ENCODE measurements at regions not wholly inside any gene's neighbourhood (a gene's known extent, or its start where the extent isn't known, plus 50 kb on each side); places are given as distances from the start of the nearest gene placed in this dataset.

GRCh38 chr14:37824939-37825712 is 229.7 kb downstream of the TTC6 start:
- intact Hi-C loops (cut with micrococcal nuclease; ENCODE audit: unreplicated experiment) (no loop called here), in situ Hi-C loops (cut with HindIII; ENCODE audit: low pct_unique_long_range_greater_than_20kb, low sequenced_read_pairs) (no loop called here)
- Histone ChIP-seq H3K36me3 (ENCODE audit: control insufficient read depth, insufficient read depth, low read length) (no peaks in the 10 kb centered on the region), H3K27me3 (ENCODE audit: control insufficient read depth, insufficient read depth, low read length) (no peaks in the 10 kb centered on the region), H3K27ac (ENCODE audit: low read length) (no peak overlapping the region), H3K9me3 (ENCODE audit: control insufficient read depth, insufficient read depth, low read depth, low read length) (no peaks in the 10 kb centered on the region), H3K4me1 (ENCODE audit: control insufficient read depth, insufficient read depth, low read length) (no peaks in the 10 kb centered on the region), H3K4me3 (ENCODE audit: low read depth in 2 of 2, low read length in 2 of 2) (no peak overlapping the region)
- no TSS peak for BruUV-seq (replicated peaks)
- CTCF ChIA-PET = no interaction called here
- POLR2A ChIA-PET = no interaction called here
- DNase-seq (ENCODE audit: low read depth, low spot score) = no peak
- ATAC-seq = no peak
- TF ChIP-seq, protein P1, sequence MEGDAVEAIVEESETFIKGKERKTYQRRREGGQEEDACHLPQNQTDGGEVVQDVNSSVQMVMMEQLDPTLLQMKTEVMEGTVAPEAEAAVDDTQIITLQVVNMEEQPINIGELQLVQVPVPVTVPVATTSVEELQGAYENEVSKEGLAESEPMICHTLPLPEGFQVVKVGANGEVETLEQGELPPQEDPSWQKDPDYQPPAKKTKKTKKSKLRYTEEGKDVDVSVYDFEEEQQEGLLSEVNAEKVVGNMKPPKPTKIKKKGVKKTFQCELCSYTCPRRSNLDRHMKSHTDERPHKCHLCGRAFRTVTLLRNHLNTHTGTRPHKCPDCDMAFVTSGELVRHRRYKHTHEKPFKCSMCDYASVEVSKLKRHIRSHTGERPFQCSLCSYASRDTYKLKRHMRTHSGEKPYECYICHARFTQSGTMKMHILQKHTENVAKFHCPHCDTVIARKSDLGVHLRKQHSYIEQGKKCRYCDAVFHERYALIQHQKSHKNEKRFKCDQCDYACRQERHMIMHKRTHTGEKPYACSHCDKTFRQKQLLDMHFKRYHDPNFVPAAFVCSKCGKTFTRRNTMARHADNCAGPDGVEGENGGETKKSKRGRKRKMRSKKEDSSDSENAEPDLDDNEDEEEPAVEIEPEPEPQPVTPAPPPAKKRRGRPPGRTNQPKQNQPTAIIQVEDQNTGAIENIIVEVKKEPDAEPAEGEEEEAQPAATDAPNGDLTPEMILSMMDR (IDR thresholded peaks at IDR 0.05) = no peak
- no peak for TF ChIP-seq POLR2AphosphoS5 (IDR thresholded peaks at IDR 0.05; ENCODE audit: low read depth, low read length)
- TF ChIP-seq TCF7L2 (IDR thresholded peaks at IDR 0.05; ENCODE audit: low read depth, low read length) = no peak
- no peak for TF ChIP-seq SIN3A (IDR thresholded peaks at IDR 0.05; ENCODE audit: borderline replicate concordance, insufficient read depth, low read depth, low read length)
- TF ChIP-seq, protein P2, sequence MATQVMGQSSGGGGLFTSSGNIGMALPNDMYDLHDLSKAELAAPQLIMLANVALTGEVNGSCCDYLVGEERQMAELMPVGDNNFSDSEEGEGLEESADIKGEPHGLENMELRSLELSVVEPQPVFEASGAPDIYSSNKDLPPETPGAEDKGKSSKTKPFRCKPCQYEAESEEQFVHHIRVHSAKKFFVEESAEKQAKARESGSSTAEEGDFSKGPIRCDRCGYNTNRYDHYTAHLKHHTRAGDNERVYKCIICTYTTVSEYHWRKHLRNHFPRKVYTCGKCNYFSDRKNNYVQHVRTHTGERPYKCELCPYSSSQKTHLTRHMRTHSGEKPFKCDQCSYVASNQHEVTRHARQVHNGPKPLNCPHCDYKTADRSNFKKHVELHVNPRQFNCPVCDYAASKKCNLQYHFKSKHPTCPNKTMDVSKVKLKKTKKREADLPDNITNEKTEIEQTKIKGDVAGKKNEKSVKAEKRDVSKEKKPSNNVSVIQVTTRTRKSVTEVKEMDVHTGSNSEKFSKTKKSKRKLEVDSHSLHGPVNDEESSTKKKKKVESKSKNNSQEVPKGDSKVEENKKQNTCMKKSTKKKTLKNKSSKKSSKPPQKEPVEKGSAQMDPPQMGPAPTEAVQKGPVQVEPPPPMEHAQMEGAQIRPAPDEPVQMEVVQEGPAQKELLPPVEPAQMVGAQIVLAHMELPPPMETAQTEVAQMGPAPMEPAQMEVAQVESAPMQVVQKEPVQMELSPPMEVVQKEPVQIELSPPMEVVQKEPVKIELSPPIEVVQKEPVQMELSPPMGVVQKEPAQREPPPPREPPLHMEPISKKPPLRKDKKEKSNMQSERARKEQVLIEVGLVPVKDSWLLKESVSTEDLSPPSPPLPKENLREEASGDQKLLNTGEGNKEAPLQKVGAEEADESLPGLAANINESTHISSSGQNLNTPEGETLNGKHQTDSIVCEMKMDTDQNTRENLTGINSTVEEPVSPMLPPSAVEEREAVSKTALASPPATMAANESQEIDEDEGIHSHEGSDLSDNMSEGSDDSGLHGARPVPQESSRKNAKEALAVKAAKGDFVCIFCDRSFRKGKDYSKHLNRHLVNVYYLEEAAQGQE (IDR thresholded peaks at IDR 0.05; ENCODE audit: insufficient read depth in 1 of 2, low read depth in 2 of 2, low read length in 1 of 2) = no peak

DNA sequence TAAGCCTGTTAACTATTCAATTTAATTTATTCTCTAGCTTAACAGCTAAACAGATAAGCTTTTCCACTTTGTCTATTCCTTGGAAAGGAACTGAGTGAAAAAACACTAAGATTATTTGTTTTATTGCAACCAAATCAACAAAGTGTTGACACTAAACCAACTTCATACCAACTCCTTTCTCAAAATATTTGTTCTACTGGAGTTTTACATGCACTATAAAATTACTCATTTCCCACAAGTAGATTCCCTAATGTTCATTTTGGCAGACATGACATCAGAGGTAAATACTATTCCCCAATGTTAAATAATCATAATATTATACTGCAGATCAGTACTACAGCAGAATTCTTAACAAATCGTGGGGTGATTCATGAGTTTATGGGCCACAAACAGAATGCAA is 231.4 kb downstream of the TTC6 start:
- Histone ChIP-seq H3K36me3 (ENCODE audit: control insufficient read depth, insufficient read depth, low read length) (no peaks in the 10 kb centered on the region), H3K27ac (ENCODE audit: low read length) (no peak overlapping the region), H3K4me3 (ENCODE audit: low read depth in 2 of 2, low read length in 2 of 2) (no peak overlapping the region), H3K27me3 (ENCODE audit: control insufficient read depth, insufficient read depth, low read length) (no peaks in the 10 kb centered on the region), H3K9me3 (ENCODE audit: control insufficient read depth, insufficient read depth, low read depth, low read length) (no peaks in the 10 kb centered on the region), H3K4me1 (ENCODE audit: control insufficient read depth, insufficient read depth, low read length) (no peaks in the 10 kb centered on the region)
- intact Hi-C loops (cut with micrococcal nuclease; ENCODE audit: unreplicated experiment) (no loop called here), in situ Hi-C loops (cut with HindIII; ENCODE audit: low pct_unique_long_range_greater_than_20kb, low sequenced_read_pairs) (no loop called here)
- ChIA-PET CTCF (no interaction called here), POLR2A (no interaction called here)
- DNase-seq (ENCODE audit: low read depth, low spot score) = no peak
- TF ChIP-seq SIN3A (IDR thresholded peaks at IDR 0.05; ENCODE audit: borderline replicate concordance, insufficient read depth, low read depth, low read length) (no peak), TCF7L2 (IDR thresholded peaks at IDR 0.05; ENCODE audit: low read depth, low read length) (no peak), POLR2AphosphoS5 (IDR thresholded peaks at IDR 0.05; ENCODE audit: low read depth, low read length) (no peak)
- TF ChIP-seq, protein P2 (IDR thresholded peaks at IDR 0.05; ENCODE audit: insufficient read depth in 1 of 2, low read depth in 2 of 2, low read length in 1 of 2) = no peak
- TF ChIP-seq, protein P1 (IDR thresholded peaks at IDR 0.05) = no peak
- ATAC-seq = no peak
- no TSS peak for BruUV-seq (replicated peaks)
